HepG2 (cell line): ENCODE measurements at regions not wholly inside any gene's neighbourhood (a gene's known extent, or its start where the extent isn't known, plus 50 kb on each side); places are given as distances from the start of the nearest gene placed in this dataset.

Experiments used
- ATAC-seq: fragments of 200-7000 bp; cut with Tn5 transposase; 3 replicates; pipeline ENCODE4 v1.9.1; 2020; ENCODE audit warnings: mild to moderate bottlenecking, moderate library complexity
- BruUV-seq: library from RNA; stranded (reverse); fragments of 400-500 nt; replicated peaks from 2 replicates; lab custom pipeline; 2021; lab: Mats Ljungman, UMichigan
- CTCF ChIA-PET: fragments of 300-600 bp; formaldehyde crosslinking; extraction: SDS; loops from one replicate; lab custom pipeline; 2021; ENCODE audit warnings: low total read pairs, inconsistent platforms, low intra/inter-chr PET ratio; lab: Yijun Ruan, JAX
- POLR2A ChIA-PET: fragments of 350-600 bp; sonication (Branson Sonifier 250); formaldehyde crosslinking; loops from one replicate; lab custom pipeline; 2020; ENCODE audit warnings: antibody characterized with exemption, inconsistent platforms; lab: Yijun Ruan, JAX
- DNase-seq: peaks from one replicate; pipeline ENCODE4 v3.0.0-alpha.2; 2015; ENCODE audit warnings: low spot score
- FAIRE-seq: peaks from 3 replicates; lab custom pipeline; 2011; peaks lifted over from hg19 to GRCh38; lab: Jason Lieb, UNC
- H2AFZ ChIP-seq: one replicate; pipeline ENCODE4 v1.6.1; 2011; ENCODE audit warnings: low read length, inconsistent platforms
- H3K27ac ChIP-seq: fragments of 300-600 bp; 3 replicates; pipeline ENCODE4 v1.8.0; 2011; ENCODE audit warnings: mixed run types, mild to moderate bottlenecking, mixed read lengths, low read length, inconsistent platforms; ENCODE audit not compliant: insufficient read depth; ENCODE audit errors: extremely low read length
- H3K27me3 ChIP-seq, 2 experiments: fragments of 200-600 bp in 1 of 2; 2 replicates in 1 of 2; 3 replicates in 1 of 2; pipeline versions ENCODE4 v1.6.0 to v1.8.0; 2011; ENCODE audit warnings: low read length in 2 of 2, mild to moderate bottlenecking in 2 of 2, moderate library complexity in 2 of 2, inconsistent platforms in 1 of 2; ENCODE audit not compliant: insufficient read depth in 2 of 2, control insufficient read depth in 1 of 2
- H3K36me3 ChIP-seq, 2 experiments: fragments of 200-600 bp in 1 of 2; replicated peaks in 1 of 2; 2 replicates in 1 of 2; 3 replicates in 1 of 2; pipeline versions ENCODE4 v1.5.1 to v1.8.0; 2011; ENCODE audit warnings: low read length in 2 of 2, inconsistent platforms in 1 of 2; ENCODE audit not compliant: insufficient read depth in 2 of 2, control insufficient read depth in 1 of 2
- H3K4me1 ChIP-seq: 2 replicates; pipeline ENCODE4 v1.5.1; 2012; ENCODE audit warnings: low read length, inconsistent platforms; ENCODE audit not compliant: insufficient read depth
- H3K4me2 ChIP-seq: 2 replicates; pipeline ENCODE4 v1.6.0; 2011; ENCODE audit warnings: low read depth, low read length, inconsistent platforms
- H3K4me3 ChIP-seq, 3 experiments: fragments of 200-600 bp in 1 of 3; sonication (generic), shearing (Covaris generic) in 1 of 3; replicated peaks in 1 of 3; 2 replicates each; pipeline ENCODE4 v1.5.1; 2011 to 2016; ENCODE audit warnings: low read length in 3 of 3, inconsistent platforms in 2 of 3, low read depth in 2 of 3, mild to moderate bottlenecking in 2 of 3, control low read depth in 1 of 3, mixed read lengths in 1 of 3; ENCODE audit not compliant: insufficient read depth in 1 of 3
- H3K79me2 ChIP-seq: one replicate; pipeline ENCODE4 v1.6.1; 2011; ENCODE audit warnings: low read length, inconsistent platforms; ENCODE audit not compliant: insufficient read depth
- H3K9ac ChIP-seq: 2 replicates; pipeline ENCODE4 v1.6.0; 2011; ENCODE audit warnings: mild to moderate bottlenecking, low read depth, low read length, inconsistent platforms; ENCODE audit not compliant: insufficient read depth
- H3K9me3 ChIP-seq: 2 replicates; pipeline ENCODE4 v1.5.1; 2012; ENCODE audit warnings: mild to moderate bottlenecking, low read length
- H4K20me1 ChIP-seq: 2 replicates; pipeline ENCODE4 v1.6.0; 2011; ENCODE audit warnings: inconsistent platforms, mild to moderate bottlenecking, low read length, moderate library complexity; ENCODE audit not compliant: insufficient read depth
- ETV6 ChIP-seq: sonication (generic); formaldehyde crosslinking; conservative IDR thresholded peaks from 2 replicates; pipeline ENCODE4 v1.4.0; 2020; ENCODE audit warnings: missing genetic modification reagents
- PRDM15 ChIP-seq: sonication (generic); formaldehyde crosslinking; IDR thresholded peaks from 2 replicates; pipeline ENCODE4 v1.4.0; 2020; ENCODE audit warnings: missing genetic modification reagents
- RFX1 ChIP-seq: fragments of 450-650 bp; IDR thresholded peaks from 2 replicates; pipeline ENCODE4 v1.6.1; 2017
- SMC3 ChIP-seq: IDR thresholded peaks from 2 replicates; pipeline ENCODE4 v1.6.1; 2011; ENCODE audit warnings: low read length, improper control_type of control experiment
- SP140L ChIP-seq: sonication (generic); formaldehyde crosslinking; IDR thresholded peaks from 2 replicates; pipeline ENCODE4 v1.4.0; 2020; ENCODE audit warnings: missing genetic modification reagents, borderline replicate concordance
- SP5 ChIP-seq: IDR thresholded peaks from 2 replicates; pipeline ENCODE4 v1.6.1; 2016; ENCODE audit warnings: low read depth, borderline replicate concordance
- ZNF318 ChIP-seq: sonication (generic); formaldehyde crosslinking; IDR thresholded peaks from 2 replicates; pipeline ENCODE4 v1.4.0; 2020; ENCODE audit warnings: mild to moderate bottlenecking, missing genetic modification reagents
- ZNF460 ChIP-seq: sonication (generic); formaldehyde crosslinking; IDR thresholded peaks from 2 replicates; pipeline ENCODE4 v1.5.1; 2020; ENCODE audit warnings: missing genetic modification reagents, mild to moderate bottlenecking, borderline replicate concordance
- ZNF7 ChIP-seq: IDR thresholded peaks from 2 replicates; pipeline ENCODE4 v1.6.1; 2016; ENCODE audit warnings: missing biosample characterization, missing genetic modification reagents
- ZNF749 ChIP-seq: sonication (generic); formaldehyde crosslinking; IDR thresholded peaks from 2 replicates; pipeline ENCODE4 v1.8.0; 2022; ENCODE audit warnings: mild to moderate bottlenecking, missing genetic modification reagents, moderate library complexity, borderline replicate concordance
- WGBS: methylation state at CpG from one replicate; pipeline ENCODE4 v1.1.6; 2017; ENCODE audit warnings: low lambda C conversion rate; 5-methylcytosine and 5-hydroxymethylcytosine counted together
- in situ Hi-C: cut with HindIII; loops from 2 replicates; pipeline ENCODE4 v1.10.0; 2017; ENCODE audit warnings: low pct_unique_long_range_greater_than_20kb; ENCODE audit not compliant: extremely low pct_ligation_motif_present
- intact Hi-C: fragments of 100-400 bp; cut with micrococcal nuclease; formaldehyde crosslinking; loops from one replicate; pipeline ENCODE4 v1.10.0; 2022; ENCODE audit not compliant: unreplicated experiment
- TF ChIP-seq, protein P1 (sequence below): sonication (generic); formaldehyde crosslinking; conservative IDR thresholded peaks from 2 replicates; pipeline ENCODE4 v1.8.0; 2022; ENCODE audit warnings: low read depth, missing genetic modification reagents

GRCh38 chr7:84612981-84613681, 418.5 kb upstream of the SEMA3A start:
- no peak for ATAC-seq
- Histone ChIP-seq H3K36me3 (no peaks in the 10 kb centered on the region), H3K4me3 (no peak overlapping the region), H4K20me1 (no peaks in the 10 kb centered on the region), H3K79me2 (no peaks in the 10 kb centered on the region), H3K9ac (no peak overlapping the region), H2AFZ (no peak overlapping the region), H3K4me2 (no peak overlapping the region), H3K4me1 (no peaks in the 10 kb centered on the region), H3K27ac (no peak overlapping the region), H3K27me3 (no peaks in the 10 kb centered on the region), H3K9me3 (no peaks in the 10 kb centered on the region)
- DNase-seq, result no peak
- WGBS, result 6% methylated on average over 5 of the region's 5 CpGs
- FAIRE-seq, result no peak
- in situ Hi-C loops (no loop called here), intact Hi-C loops (no loop called here)
- CTCF ChIA-PET, result no interaction called here
- no TSS peak for BruUV-seq
- POLR2A ChIA-PET, result no interaction called here
- no peak for TF ChIP-seq ZNF749 (CRISPR knock-in tag)
- no peak for TF ChIP-seq PRDM15 (CRISPR knock-in tag)
- TF ChIP-seq ZNF318, result no peak
- TF ChIP-seq ZNF7 (CRISPR knock-in tag), result no peak
- no peak for TF ChIP-seq ETV6
- no peak for TF ChIP-seq SMC3
- no peak for TF ChIP-seq ZNF460 (CRISPR knock-in tag)
- TF ChIP-seq RFX1, result no peak
- TF ChIP-seq SP5 (CRISPR knock-in tag), result no peak
- TF ChIP-seq, protein P1, sequence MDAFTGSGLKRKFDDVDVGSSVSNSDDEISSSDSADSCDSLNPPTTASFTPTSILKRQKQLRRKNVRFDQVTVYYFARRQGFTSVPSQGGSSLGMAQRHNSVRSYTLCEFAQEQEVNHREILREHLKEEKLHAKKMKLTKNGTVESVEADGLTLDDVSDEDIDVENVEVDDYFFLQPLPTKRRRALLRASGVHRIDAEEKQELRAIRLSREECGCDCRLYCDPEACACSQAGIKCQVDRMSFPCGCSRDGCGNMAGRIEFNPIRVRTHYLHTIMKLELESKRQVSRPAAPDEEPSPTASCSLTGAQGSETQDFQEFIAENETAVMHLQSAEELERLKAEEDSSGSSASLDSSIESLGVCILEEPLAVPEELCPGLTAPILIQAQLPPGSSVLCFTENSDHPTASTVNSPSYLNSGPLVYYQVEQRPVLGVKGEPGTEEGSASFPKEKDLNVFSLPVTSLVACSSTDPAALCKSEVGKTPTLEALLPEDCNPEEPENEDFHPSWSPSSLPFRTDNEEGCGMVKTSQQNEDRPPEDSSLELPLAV, result no peak
- TF ChIP-seq SP140L (CRISPR knock-in tag), result no peak
